ENCODE measurements at regions not wholly inside any gene's neighbourhood (a gene's known extent, or its start where the extent isn't known, plus 50 kb on each side); places are given as distances from the start of the nearest gene placed in this dataset.

GRCh38 chr3:89586256-89586655 is 478.8 kb downstream of the EPHA3 start:
- Mint-ChIP-seq H3K27ac (no peak overlapping the region), H3K36me3 (ENCODE audit: low read depth) (no peaks in the 10 kb centered on the region), H3K4me3 (no peak overlapping the region), H3K9me3 (peaks cover 10% of the 10 kb centered on the region), H3K27me3 (no peaks in the 10 kb centered on the region), H3K4me1 (no peaks in the 10 kb centered on the region)
- ChIA-PET CTCF (no interaction called here), POLR2A (no interaction called here)
- DNase-seq = no peak

- H3K27me3 Mint-ChIP-seq = no peaks in the 10 kb centered on the region
- H3K36me3 Mint-ChIP-seq (ENCODE audit: low read depth) = no peaks in the 10 kb centered on the region
- H3K27ac Mint-ChIP-seq = no peak overlapping the region
- H3K9me3 Mint-ChIP-seq = peaks cover 10% of the 10 kb centered on the region
- CTCF ChIA-PET = no interaction called here
- POLR2A ChIA-PET = no interaction called here
- H3K4me3 Mint-ChIP-seq = no peak overlapping the region
- DNase-seq = no peak
- no peaks in the 10 kb centered on the region for H3K4me1 Mint-ChIP-seq
These were observed 479.3 kb downstream of the EPHA3 start for GRCh38 chr3:89586676-89587075.

- ChIA-PET POLR2A (no interaction called here), CTCF (no interaction called here)
These were observed 498.7 kb downstream of the EPHA3 start for GRCh38 chr3:89606151-89606550.

GRCh38 chr3:89612027-89612426 is 504.6 kb downstream of the EPHA3 start:
- no peak for DNase-seq
- Mint-ChIP-seq H3K27me3 (no peaks in the 10 kb centered on the region), H3K36me3 (ENCODE audit: low read depth) (no peaks in the 10 kb centered on the region), H3K4me1 (no peaks in the 10 kb centered on the region), H3K4me3 (no peak overlapping the region), H3K9me3 (peaks cover 12% of the 10 kb centered on the region), H3K27ac (no peak overlapping the region)
- ChIA-PET CTCF (no interaction called here), POLR2A (no interaction called here)

More at GRCh38 chr3:89606151-89606550, 498.7 kb downstream of the EPHA3 start:
- Mint-ChIP-seq H3K27ac (no peak overlapping the region), H3K4me3 (no peak overlapping the region), H3K36me3 (ENCODE audit: low read depth) (no peaks in the 10 kb centered on the region), H3K9me3 (peaks cover 2% of the 10 kb centered on the region), H3K27me3 (no peaks in the 10 kb centered on the region), H3K4me1 (no peaks in the 10 kb centered on the region)
- DNase-seq = no peak

- Mint-ChIP-seq H3K27ac (no peak overlapping the region), H3K4me3 (no peak overlapping the region), H3K9me3 (peaks cover 12% of the 10 kb centered on the region), H3K36me3 (ENCODE audit: low read depth) (no peaks in the 10 kb centered on the region), H3K27me3 (no peaks in the 10 kb centered on the region), H3K4me1 (no peaks in the 10 kb centered on the region)
- POLR2A ChIA-PET = no interaction called here
- no peak for DNase-seq
- CTCF ChIA-PET = no interaction called here
These were observed 505.8 kb downstream of the EPHA3 start for GRCh38 chr3:89613241-89613640.

GRCh38 chr3:89617706-89618105 is 510.3 kb downstream of the EPHA3 start:
- Mint-ChIP-seq H3K27me3 (no peaks in the 10 kb centered on the region), H3K9me3 (peaks cover 11% of the 10 kb centered on the region), H3K27ac (no peak overlapping the region), H3K36me3 (ENCODE audit: low read depth) (no peaks in the 10 kb centered on the region), H3K4me3 (no peak overlapping the region), H3K4me1 (no peaks in the 10 kb centered on the region)
- ChIA-PET POLR2A (no interaction called here), CTCF (no interaction called here)
- DNase-seq = no peak

GRCh38 chr3:89619263-89619662 is 511.8 kb downstream of the EPHA3 start:
- no peaks in the 10 kb centered on the region for H3K36me3 Mint-ChIP-seq (ENCODE audit: low read depth)
- H3K4me1 Mint-ChIP-seq = no peaks in the 10 kb centered on the region
- CTCF ChIA-PET = no interaction called here
- no peak overlapping the region for H3K27ac Mint-ChIP-seq
- H3K27me3 Mint-ChIP-seq = no peaks in the 10 kb centered on the region
- no peak for DNase-seq
- no peak overlapping the region for H3K4me3 Mint-ChIP-seq
- POLR2A ChIA-PET = no interaction called here
- H3K9me3 Mint-ChIP-seq = peaks cover 6% of the 10 kb centered on the region

- H3K4me3 Mint-ChIP-seq = no peak overlapping the region
- peaks cover 5% of the 10 kb centered on the region for H3K9me3 Mint-ChIP-seq
- ChIA-PET POLR2A (no interaction called here), CTCF (no interaction called here)
- H3K27me3 Mint-ChIP-seq = no peaks in the 10 kb centered on the region
- no peak for DNase-seq
- H3K27ac Mint-ChIP-seq = no peak overlapping the region
- H3K36me3 Mint-ChIP-seq (ENCODE audit: low read depth) = no peaks in the 10 kb centered on the region
- H3K4me1 Mint-ChIP-seq = no peaks in the 10 kb centered on the region
These were observed 514.8 kb downstream of the EPHA3 start for GRCh38 chr3:89622063-89622700.

GRCh38 chr3:89624494-89624893 is 517.1 kb downstream of the EPHA3 start:
- DNase-seq = no peak
- POLR2A ChIA-PET = no interaction called here
- CTCF ChIA-PET = no interaction called here
- Mint-ChIP-seq H3K9me3 (peaks cover 5% of the 10 kb centered on the region), H3K4me1 (no peaks in the 10 kb centered on the region), H3K4me3 (no peak overlapping the region), H3K36me3 (ENCODE audit: low read depth) (no peaks in the 10 kb centered on the region), H3K27me3 (no peaks in the 10 kb centered on the region), H3K27ac (no peak overlapping the region)

- H3K4me3 Mint-ChIP-seq = no peak overlapping the region
- no peaks in the 10 kb centered on the region for H3K4me1 Mint-ChIP-seq
- no peak overlapping the region for H3K27ac Mint-ChIP-seq
- no peak for DNase-seq
- CTCF ChIA-PET = no interaction called here
- no peaks in the 10 kb centered on the region for H3K27me3 Mint-ChIP-seq
- POLR2A ChIA-PET = no interaction called here
- H3K36me3 Mint-ChIP-seq (ENCODE audit: low read depth) = no peaks in the 10 kb centered on the region
- peaks cover 11% of the 10 kb centered on the region for H3K9me3 Mint-ChIP-seq
These were observed 518.5 kb downstream of the EPHA3 start for GRCh38 chr3:89625945-89626344.

- Mint-ChIP-seq H3K9me3 (peaks cover 9% of the 10 kb centered on the region), H3K27ac (no peak overlapping the region), H3K4me3 (no peak overlapping the region), H3K27me3 (no peaks in the 10 kb centered on the region), H3K36me3 (ENCODE audit: low read depth) (no peaks in the 10 kb centered on the region), H3K4me1 (no peaks in the 10 kb centered on the region)
- ChIA-PET POLR2A (no interaction called here), CTCF (no interaction called here)
- no peak for DNase-seq
These were observed 521.6 kb downstream of the EPHA3 start for GRCh38 chr3:89628856-89629670.

GRCh38 chr3:89635137-89635536 is 527.7 kb downstream of the EPHA3 start:
- H3K27me3 Mint-ChIP-seq = no peaks in the 10 kb centered on the region
- no peak overlapping the region for H3K27ac Mint-ChIP-seq
- no peaks in the 10 kb centered on the region for H3K4me1 Mint-ChIP-seq
- H3K4me3 Mint-ChIP-seq = no peak overlapping the region
- ChIA-PET CTCF (no interaction called here), POLR2A (no interaction called here)
- no peaks in the 10 kb centered on the region for H3K36me3 Mint-ChIP-seq (ENCODE audit: low read depth)
- H3K9me3 Mint-ChIP-seq = peaks cover 2% of the 10 kb centered on the region
- no peak for DNase-seq

GRCh38 chr3:89644716-89645115 is 537.3 kb downstream of the EPHA3 start:
- H3K27me3 Mint-ChIP-seq = no peaks in the 10 kb centered on the region
- H3K9me3 Mint-ChIP-seq = peaks cover 6% of the 10 kb centered on the region
- DNase-seq = no peak
- no peaks in the 10 kb centered on the region for H3K36me3 Mint-ChIP-seq (ENCODE audit: low read depth)
- POLR2A ChIA-PET = no interaction called here
- no peak overlapping the region for H3K4me3 Mint-ChIP-seq
- CTCF ChIA-PET = no interaction called here
- H3K27ac Mint-ChIP-seq = no peak overlapping the region
- no peaks in the 10 kb centered on the region for H3K4me1 Mint-ChIP-seq

- Mint-ChIP-seq H3K4me1 (no peaks in the 10 kb centered on the region), H3K36me3 (ENCODE audit: low read depth) (no peaks in the 10 kb centered on the region), H3K27me3 (no peaks in the 10 kb centered on the region), H3K27ac (no peak overlapping the region), H3K4me3 (no peak overlapping the region), H3K9me3 (peaks cover 4% of the 10 kb centered on the region)
- POLR2A ChIA-PET = no interaction called here
- CTCF ChIA-PET = no interaction called here
- no peak for DNase-seq
These were observed 542.0 kb downstream of the EPHA3 start for GRCh38 chr3:89649431-89649830.

Measured in activated CD4-positive, alpha-beta memory T cell treated with anti-CD3 and anti-CD28 coated beads, Interleukin-2, amount 10 ng/mL, durations not matched to agents 7 days and 5 days (primary cell).